Osteocyte (in vitro differentiated cells): ENCODE measurements at regions not wholly inside any gene's neighbourhood (a gene's known extent, or its start where the extent isn't known, plus 50 kb on each side); places are given as distances from the start of the nearest gene placed in this dataset.

Experiments
- DNase-seq: peaks from one replicate; pipeline ENCODE4 v3.0.0; 2021; ENCODE audit warnings: mixed read lengths; ENCODE audit not compliant: unreplicated experiment; ENCODE audit errors: extremely low spot score
- H3K27ac Mint-ChIP-seq: one replicate; pipeline ENCODE4 v1.8.0; 2021; ENCODE audit warnings: mild to moderate bottlenecking, mixed read lengths; ENCODE audit not compliant: unreplicated experiment
- H3K27me3 Mint-ChIP-seq: one replicate; pipeline ENCODE4 v1.8.0; 2021; ENCODE audit warnings: mixed read lengths; ENCODE audit not compliant: unreplicated experiment
- H3K36me3 Mint-ChIP-seq: one replicate; pipeline ENCODE4 v1.8.0; 2021; ENCODE audit warnings: mixed read lengths; ENCODE audit not compliant: unreplicated experiment
- H3K4me1 Mint-ChIP-seq: one replicate; pipeline ENCODE4 v1.8.0; 2021; ENCODE audit warnings: mixed read lengths; ENCODE audit not compliant: unreplicated experiment
- H3K4me3 Mint-ChIP-seq: one replicate; pipeline ENCODE4 v1.8.0; 2021; ENCODE audit warnings: mild to moderate bottlenecking, moderate library complexity, mixed read lengths; ENCODE audit not compliant: unreplicated experiment
- H3K9me3 Mint-ChIP-seq: one replicate; pipeline ENCODE4 v1.8.0; 2021; ENCODE audit warnings: mixed read lengths; ENCODE audit not compliant: unreplicated experiment
- CTCF ChIP-seq: fragments of 200-600 bp; sonication (generic); IDR thresholded peaks from 2 replicates; pipeline ENCODE4 v1.5.0; 2021; ENCODE audit warnings: antibody characterized with exemption, mild to moderate bottlenecking, moderate library complexity

GRCh38 chr6:68040780-68041179 lies 594.3 kb upstream of the ADGRB3 start:
- no peaks in the 10 kb centered on the region for H3K36me3 Mint-ChIP-seq
- no peaks in the 10 kb centered on the region for H3K9me3 Mint-ChIP-seq
- peak overlapping the region; percentile 68 for H3K27ac Mint-ChIP-seq
- H3K4me1 Mint-ChIP-seq: peaks cover 12% of the 10 kb centered on the region
- peaks cover 2% of the 10 kb centered on the region for H3K27me3 Mint-ChIP-seq
- TF ChIP-seq CTCF: no peak
- no peak for DNase-seq
- H3K4me3 Mint-ChIP-seq: peak overlapping the region; percentile 67

GRCh38 chr6:68040312-68040778 lies 594.7 kb upstream of the ADGRB3 start:
- H3K9me3 Mint-ChIP-seq: no peaks in the 10 kb centered on the region
- TF ChIP-seq CTCF: no peak
- H3K36me3 Mint-ChIP-seq: no peaks in the 10 kb centered on the region
- H3K27me3 Mint-ChIP-seq: peaks cover 2% of the 10 kb centered on the region
- DNase-seq: no peak
- peaks cover 12% of the 10 kb centered on the region for H3K4me1 Mint-ChIP-seq
- peak overlapping the region; percentile 68 for H3K27ac Mint-ChIP-seq
- peak overlapping the region; percentile 67 for H3K4me3 Mint-ChIP-seq

GRCh38 chr6:68039641-68040311 lies 595.3 kb upstream of the ADGRB3 start:
- DNase-seq: no peak
- H3K4me1 Mint-ChIP-seq: peaks cover 12% of the 10 kb centered on the region
- H3K9me3 Mint-ChIP-seq: no peaks in the 10 kb centered on the region
- no peaks in the 10 kb centered on the region for H3K36me3 Mint-ChIP-seq
- TF ChIP-seq CTCF: no peak
- peaks cover 2% of the 10 kb centered on the region for H3K27me3 Mint-ChIP-seq
- H3K27ac Mint-ChIP-seq: peak overlapping the region; percentile 68
- peak overlapping the region; percentile 67 for H3K4me3 Mint-ChIP-seq

DNA sequence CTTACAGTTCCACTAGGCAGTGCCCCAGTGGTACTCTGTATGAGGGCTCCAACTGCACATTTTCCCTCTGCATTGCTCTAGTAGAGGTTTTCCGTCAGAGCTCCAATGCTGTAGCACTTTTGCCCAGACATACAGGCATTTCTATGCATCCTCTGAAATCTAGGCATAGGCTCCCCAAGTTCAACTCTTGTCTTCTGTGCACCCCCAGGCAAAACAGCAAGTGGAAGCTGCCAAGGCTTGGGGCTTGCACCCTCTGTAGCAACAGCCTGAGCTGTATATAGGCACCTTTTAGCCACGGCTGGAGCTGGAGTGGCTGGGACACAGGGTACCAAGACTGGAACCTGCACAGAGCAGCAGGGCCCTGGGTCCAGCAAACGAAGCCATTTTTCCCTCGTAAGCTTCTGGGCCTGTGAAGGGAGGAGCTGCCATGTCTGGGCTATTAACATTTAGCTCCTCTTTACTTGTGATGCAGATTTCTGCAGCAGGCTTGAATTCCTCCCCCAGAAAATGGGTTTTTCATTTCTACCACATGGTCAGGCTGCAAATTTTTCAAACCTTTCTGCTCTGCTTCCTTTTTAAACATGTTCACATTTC lies 596.2 kb upstream of the ADGRB3 start:
- Mint-ChIP-seq H3K4me1 (peaks cover 12% of the 10 kb centered on the region), H3K36me3 (no peaks in the 10 kb centered on the region), H3K9me3 (no peaks in the 10 kb centered on the region), H3K27ac (no peak overlapping the region), H3K4me3 (no peak overlapping the region), H3K27me3 (peaks cover 2% of the 10 kb centered on the region)
- DNase-seq: no peak
- TF ChIP-seq CTCF: no peak

- Mint-ChIP-seq H3K4me1 (no peaks in the 10 kb centered on the region), H3K27me3 (no peaks in the 10 kb centered on the region), H3K36me3 (no peaks in the 10 kb centered on the region), H3K9me3 (no peaks in the 10 kb centered on the region), H3K4me3 (no peak overlapping the region), H3K27ac (no peak overlapping the region)
- no peak for TF ChIP-seq CTCF
- no peak for DNase-seq
Observed at GRCh38 chr6:68032217-68032616, 602.9 kb upstream of the ADGRB3 start.
